Mucosa of descending colon (tissue), 3 donors: ENCODE measurements at regions not wholly inside any gene's neighbourhood (a gene's known extent, or its start where the extent isn't known, plus 50 kb on each side); places are given as distances from the start of the nearest gene placed in this dataset.

ENCODE experiments used
- ATAC-seq: fragments of 200-7000 bp; cut with Tn5 transposase; one replicate; pipeline ENCODE4 v1.9.1; 2020; ENCODE audit warnings: mild to moderate bottlenecking, moderate library complexity
- DNase-seq, 3 donors: peaks; one replicate each; pipeline ENCODE4 v3.0.0-alpha.2; 2020
- H3K36me3 ChIP-seq: fragments of 200-600 bp; one replicate; pipeline ENCODE4 v1.8.0; 2021; ENCODE audit warnings: low read depth, mild to moderate bottlenecking
- H3K4me1 ChIP-seq: fragments of 200-600 bp; one replicate; pipeline ENCODE4 v1.8.0; 2021; ENCODE audit warnings: low read depth, mild to moderate bottlenecking
- H3K4me3 ChIP-seq: fragments of 200-600 bp; one replicate; pipeline ENCODE4 v1.8.0; 2021; ENCODE audit warnings: mild to moderate bottlenecking
- H3K9me3 ChIP-seq: fragments of 200-600 bp; one replicate; pipeline ENCODE4 v1.8.0; 2021; ENCODE audit warnings: mild to moderate bottlenecking
- intact Hi-C, 2 donors: fragments of 100-400 bp; cut with DNase I in 1 of 2; cut with micrococcal nuclease in 1 of 2; formaldehyde crosslinking; loops; one replicate each; pipeline versions ENCODE4 v1.11.0 to v1.11.1; 2022; cut with DNase I, micrococcal nuclease
- TF ChIP-seq, protein P1 (sequence below): fragments of 200-600 bp; IDR thresholded peaks from one replicate; pipeline ENCODE4 v1.8.0; 2022; ENCODE audit warnings: antibody characterized with exemption, mild to moderate bottlenecking
- donor health status: DM: no; HTN: no; CAD: no; lungs with moderate emphysema.
- donor health status: DM: no; HTN: no; CAD: no.
- donor health status: DM: no; HTN: yes; CAD: no.

DNA sequence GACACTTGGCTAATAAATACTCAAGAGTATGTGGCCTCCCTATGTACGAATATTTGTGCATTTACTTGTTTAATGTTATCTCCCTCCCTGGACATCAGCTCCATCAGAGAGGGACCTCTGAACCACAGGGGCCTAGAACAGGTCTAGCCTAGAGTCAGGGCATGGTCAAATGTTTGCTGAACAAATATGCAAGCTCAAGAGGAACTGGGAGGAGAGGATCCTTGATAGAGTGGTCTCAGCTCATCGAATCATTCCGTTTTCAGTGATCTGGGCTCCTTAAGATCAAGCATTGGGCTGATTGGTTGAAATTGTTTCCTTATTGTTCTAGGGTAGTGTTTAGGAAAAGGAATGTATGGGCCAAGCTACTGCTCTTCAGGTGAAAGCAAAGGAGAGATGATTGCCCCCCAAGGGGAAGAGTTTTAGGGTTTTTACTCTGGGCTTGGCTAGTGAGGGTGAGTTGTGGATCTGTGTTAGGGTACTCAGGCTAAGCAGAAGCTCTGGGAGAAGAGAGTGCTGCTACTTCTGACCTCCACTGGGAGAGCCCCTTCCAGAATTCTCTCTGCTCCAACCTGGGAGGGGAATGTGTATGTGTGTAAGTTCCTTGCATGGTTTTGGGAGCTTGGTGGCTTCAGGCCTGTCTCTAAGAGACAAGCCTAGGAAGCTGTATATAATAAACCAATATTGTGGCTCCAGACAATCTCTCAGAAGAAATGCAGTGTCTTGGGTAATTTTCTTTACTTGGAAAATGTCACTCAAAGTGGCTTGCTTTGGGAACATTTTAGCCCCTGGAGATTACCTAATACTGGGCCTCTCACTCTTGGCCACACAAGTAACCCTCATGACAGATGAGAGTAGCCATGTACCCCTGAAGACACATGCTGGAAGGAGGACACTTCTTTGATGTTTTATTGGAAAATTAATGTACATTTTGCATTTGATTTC, 110.0 kb downstream of the EMX2 start:
- intact Hi-C loops: no loop called here
- H3K4me3 ChIP-seq: no peak overlapping the region
- no peaks in the 10 kb centered on the region for H3K9me3 ChIP-seq
- TF ChIP-seq, protein P1, sequence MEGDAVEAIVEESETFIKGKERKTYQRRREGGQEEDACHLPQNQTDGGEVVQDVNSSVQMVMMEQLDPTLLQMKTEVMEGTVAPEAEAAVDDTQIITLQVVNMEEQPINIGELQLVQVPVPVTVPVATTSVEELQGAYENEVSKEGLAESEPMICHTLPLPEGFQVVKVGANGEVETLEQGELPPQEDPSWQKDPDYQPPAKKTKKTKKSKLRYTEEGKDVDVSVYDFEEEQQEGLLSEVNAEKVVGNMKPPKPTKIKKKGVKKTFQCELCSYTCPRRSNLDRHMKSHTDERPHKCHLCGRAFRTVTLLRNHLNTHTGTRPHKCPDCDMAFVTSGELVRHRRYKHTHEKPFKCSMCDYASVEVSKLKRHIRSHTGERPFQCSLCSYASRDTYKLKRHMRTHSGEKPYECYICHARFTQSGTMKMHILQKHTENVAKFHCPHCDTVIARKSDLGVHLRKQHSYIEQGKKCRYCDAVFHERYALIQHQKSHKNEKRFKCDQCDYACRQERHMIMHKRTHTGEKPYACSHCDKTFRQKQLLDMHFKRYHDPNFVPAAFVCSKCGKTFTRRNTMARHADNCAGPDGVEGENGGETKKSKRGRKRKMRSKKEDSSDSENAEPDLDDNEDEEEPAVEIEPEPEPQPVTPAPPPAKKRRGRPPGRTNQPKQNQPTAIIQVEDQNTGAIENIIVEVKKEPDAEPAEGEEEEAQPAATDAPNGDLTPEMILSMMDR: no peak
- H3K4me1 ChIP-seq: no peaks in the 10 kb centered on the region
- ATAC-seq (no peak), DNase-seq (no peak)
- H3K36me3 ChIP-seq: no peaks in the 10 kb centered on the region

- Histone ChIP-seq H3K9me3 (no peaks in the 10 kb centered on the region), H3K4me3 (no peak overlapping the region), H3K36me3 (no peaks in the 10 kb centered on the region), H3K4me1 (no peaks in the 10 kb centered on the region)
- ATAC-seq (no peak), DNase-seq (no peak)
- intact Hi-C loops: no loop called here
- TF ChIP-seq, protein P1: no peak
Measured at GRCh38 chr10:117653170-117653515, 110.6 kb downstream of the EMX2 start.

DNA sequence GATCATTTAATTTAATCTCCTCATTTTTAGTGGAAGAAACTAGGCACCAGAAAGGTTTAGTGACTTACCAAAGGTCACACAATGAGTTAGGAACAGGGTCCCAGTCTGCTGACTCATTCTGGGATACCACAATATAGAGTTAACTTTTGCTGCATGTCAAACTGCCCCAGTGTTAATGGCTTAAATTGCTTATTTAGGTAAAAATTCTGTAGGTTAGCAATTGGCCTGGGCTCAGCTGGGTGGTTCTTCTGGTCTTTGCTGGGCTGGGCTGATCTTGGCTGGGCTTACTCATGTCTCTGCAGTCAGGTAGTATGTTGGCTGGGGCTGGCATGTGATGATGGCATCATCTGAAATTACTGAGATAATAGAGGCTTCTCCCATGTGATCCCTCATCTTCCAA, 111.6 kb downstream of the EMX2 start:
- Histone ChIP-seq H3K36me3 (no peaks in the 10 kb centered on the region), H3K9me3 (no peaks in the 10 kb centered on the region), H3K4me3 (no peak overlapping the region), H3K4me1 (no peaks in the 10 kb centered on the region)
- TF ChIP-seq, protein P1: no peak
- ATAC-seq: no peak
- intact Hi-C loops: no loop called here
- DNase-seq: no peak

DNA sequence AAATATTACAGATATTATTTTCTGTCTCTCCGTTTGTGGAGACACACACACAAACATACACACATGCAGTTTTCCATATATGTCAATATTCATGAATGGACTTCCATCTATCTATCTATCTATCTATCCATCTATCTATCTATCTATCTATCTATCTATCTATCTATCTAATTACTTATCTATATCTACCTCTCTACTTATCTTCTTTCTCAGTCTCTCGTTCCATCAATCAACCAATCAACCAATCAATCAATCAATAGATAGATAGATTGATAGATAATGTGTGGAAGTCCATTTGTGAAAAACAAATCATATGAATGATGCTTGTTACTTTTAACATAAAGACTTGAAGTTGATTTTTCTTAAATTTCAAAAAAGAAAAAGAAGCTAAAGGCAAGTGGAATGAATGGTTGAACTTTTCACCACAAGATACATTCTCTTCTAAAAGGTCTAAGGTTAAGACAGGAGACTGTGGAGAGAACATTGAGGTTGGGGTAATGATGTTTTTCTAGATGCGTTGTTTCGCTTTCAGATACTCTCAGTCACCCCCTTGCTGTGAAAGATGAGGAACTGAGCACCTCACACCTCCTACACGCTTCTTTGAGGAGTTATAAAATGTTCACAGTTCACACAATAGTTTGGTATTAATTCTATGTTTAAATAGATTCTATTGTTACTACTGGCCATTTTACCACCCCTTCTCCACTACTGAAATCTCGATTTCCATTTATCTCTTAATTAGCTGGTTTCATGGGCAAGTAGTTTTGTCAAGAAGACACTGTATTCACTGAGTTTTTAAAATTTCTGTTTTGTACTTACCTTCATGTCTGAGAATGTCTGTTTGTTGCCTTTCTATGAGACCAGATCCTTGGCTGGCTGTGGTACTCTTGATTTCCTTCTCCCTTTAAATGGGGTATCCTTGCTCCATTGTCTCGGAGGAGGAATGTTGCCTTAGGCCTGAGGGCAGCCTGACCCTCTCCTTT, 114.1 kb downstream of the EMX2 start:
- no peaks in the 10 kb centered on the region for H3K36me3 ChIP-seq
- no peak for ATAC-seq
- intact Hi-C loops: no loop called here
- TF ChIP-seq, protein P1: no peak
- no peak for DNase-seq
- H3K4me1 ChIP-seq: no peaks in the 10 kb centered on the region
- H3K4me3 ChIP-seq: no peak overlapping the region
- H3K9me3 ChIP-seq: no peaks in the 10 kb centered on the region

DNA sequence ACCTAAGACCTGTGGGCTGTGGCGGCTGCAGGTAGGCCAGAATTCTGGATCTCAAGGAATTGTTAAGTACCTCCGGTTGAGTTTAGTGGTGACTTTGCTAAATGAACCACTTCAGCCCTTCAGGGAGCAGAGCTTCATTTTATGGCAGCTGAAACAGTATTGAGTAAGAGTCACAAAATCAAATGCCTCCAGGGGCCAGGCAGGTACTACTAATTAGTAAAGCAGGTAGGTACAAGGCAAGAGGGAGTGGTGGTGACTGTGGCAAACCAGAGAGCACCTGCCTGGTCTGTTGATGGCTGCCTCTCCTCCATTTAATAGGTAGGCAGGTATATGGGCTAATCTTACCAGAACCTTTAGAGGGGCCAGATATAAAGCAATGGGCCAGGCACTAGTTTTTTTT, 118.8 kb downstream of the EMX2 start:
- Histone ChIP-seq H3K4me1 (no peaks in the 10 kb centered on the region), H3K9me3 (no peaks in the 10 kb centered on the region), H3K4me3 (no peak overlapping the region), H3K36me3 (no peaks in the 10 kb centered on the region)
- DNase-seq (no peak), ATAC-seq (no peak)
- TF ChIP-seq, protein P1: no peak
- intact Hi-C loops: no loop called here
